ENCODE measurements at regions not wholly inside any gene's neighbourhood (a gene's known extent, or its start where the extent isn't known, plus 50 kb on each side); places are given as distances from the start of the nearest gene placed in this dataset.

GRCh38 chr1:88070956-88071355 lies 613.1 kb upstream of the PKN2 start:
- no peak overlapping the region for H3K4me3 Mint-ChIP-seq
- POLR2A ChIA-PET = no interaction called here
- no peaks in the 10 kb centered on the region for H3K9me3 Mint-ChIP-seq
- intact Hi-C loops (cut with DNase I, micrococcal nuclease) = no loop called here
- no peak for TF ChIP-seq CTCF (IDR thresholded peaks at IDR 0.05)
- peaks cover 0 to 2% of the 10 kb centered on the region in 2 experiments for H3K27me3 ChIP-seq (ENCODE audit: control insufficient read depth in 1 of 2, insufficient read depth in 2 of 2, low read length in 2 of 2)
- ATAC-seq (ENCODE audit: poor library complexity) (no peak), DNase-seq (no peak)
- peaks cover 7% of the 10 kb centered on the region for H3K27me3 Mint-ChIP-seq
- H3K4me3 ChIP-seq (ENCODE audit: low read length) = no peak overlapping the region
- H3K27ac ChIP-seq (ENCODE audit: low read depth in 1 of 2, low read length in 2 of 2) = no peak overlapping the region
- H3K27ac Mint-ChIP-seq = no peak overlapping the region
- H3K9me3 ChIP-seq (ENCODE audit: control insufficient read depth in 1 of 2, insufficient read depth in 1 of 2, low read length in 2 of 2) = no peaks in the 10 kb centered on the region
- no peaks in the 10 kb centered on the region for H3K36me3 Mint-ChIP-seq (ENCODE audit: low read depth)
- no peaks in the 10 kb centered on the region for H3K4me1 ChIP-seq (ENCODE audit: insufficient read depth, low read length)
- H3K4me1 Mint-ChIP-seq (ENCODE audit: low read depth) = no peaks in the 10 kb centered on the region
- H3K36me3 ChIP-seq (ENCODE audit: insufficient read depth, low read length) = no peaks in the 10 kb centered on the region
- CTCF ChIA-PET = no interaction called here

GRCh38 chr1:88074661-88075060 lies 609.4 kb upstream of the PKN2 start:
- Histone ChIP-seq H3K36me3 (ENCODE audit: insufficient read depth, low read length) (no peaks in the 10 kb centered on the region), H3K27ac (ENCODE audit: low read depth in 1 of 2, low read length in 2 of 2) (no peak overlapping the region), H3K4me3 (ENCODE audit: low read length) (no peak overlapping the region), H3K4me1 (ENCODE audit: insufficient read depth, low read length) (no peaks in the 10 kb centered on the region), H3K27me3 (ENCODE audit: control insufficient read depth in 1 of 2, insufficient read depth in 2 of 2, low read length in 2 of 2) (peaks cover 0 to 2% of the 10 kb centered on the region in 2 experiments), H3K9me3 (ENCODE audit: control insufficient read depth in 1 of 2, insufficient read depth in 1 of 2, low read length in 2 of 2) (no peaks in the 10 kb centered on the region)
- no peak for ATAC-seq (ENCODE audit: poor library complexity)
- Mint-ChIP-seq H3K4me1 (ENCODE audit: low read depth) (no peaks in the 10 kb centered on the region), H3K9me3 (no peaks in the 10 kb centered on the region), H3K36me3 (ENCODE audit: low read depth) (no peaks in the 10 kb centered on the region), H3K27me3 (peaks cover 4% of the 10 kb centered on the region), H3K27ac (no peak overlapping the region), H3K4me3 (no peak overlapping the region)
- no peak for TF ChIP-seq CTCF (IDR thresholded peaks at IDR 0.05)
- POLR2A ChIA-PET = no interaction called here
- no peak for DNase-seq
- CTCF ChIA-PET = no interaction called here
- intact Hi-C loops (cut with DNase I, micrococcal nuclease) = no loop called here

GRCh38 chr1:88075813-88076212 lies 608.3 kb upstream of the PKN2 start:
- TF ChIP-seq CTCF (IDR thresholded peaks at IDR 0.05) = no peak
- H3K4me1 ChIP-seq (ENCODE audit: insufficient read depth, low read length) = no peaks in the 10 kb centered on the region
- H3K4me3 ChIP-seq (ENCODE audit: low read length) = no peak overlapping the region
- no peaks in the 10 kb centered on the region for H3K9me3 ChIP-seq (ENCODE audit: control insufficient read depth in 1 of 2, insufficient read depth in 1 of 2, low read length in 2 of 2)
- intact Hi-C loops (cut with DNase I, micrococcal nuclease) = no loop called here
- Mint-ChIP-seq H3K4me3 (no peak overlapping the region), H3K27me3 (peaks cover 4% of the 10 kb centered on the region), H3K4me1 (ENCODE audit: low read depth) (no peaks in the 10 kb centered on the region), H3K36me3 (ENCODE audit: low read depth) (no peaks in the 10 kb centered on the region), H3K9me3 (no peaks in the 10 kb centered on the region), H3K27ac (no peak overlapping the region)
- no peak for ATAC-seq (ENCODE audit: poor library complexity)
- peaks cover 0 to 2% of the 10 kb centered on the region in 2 experiments for H3K27me3 ChIP-seq (ENCODE audit: control insufficient read depth in 1 of 2, insufficient read depth in 2 of 2, low read length in 2 of 2)
- no peaks in the 10 kb centered on the region for H3K36me3 ChIP-seq (ENCODE audit: insufficient read depth, low read length)
- ChIA-PET POLR2A (no interaction called here), CTCF (no interaction called here)
- no peak for DNase-seq
- no peak overlapping the region for H3K27ac ChIP-seq (ENCODE audit: low read depth in 1 of 2, low read length in 2 of 2)

All from CD4-positive, alpha-beta T cell (primary cell).